ENCODE measurements at regions not wholly inside any gene's neighbourhood (a gene's known extent, or its start where the extent isn't known, plus 50 kb on each side); places are given as distances from the start of the nearest gene placed in this dataset.
"Not testable (repeated sequence)": the region's sequence is repeated elsewhere in the genome, so short reads cannot be mapped to it uniquely, and the experiment has no call there.

GRCh38 chr13:62129000-62129551 is 713.4 kb upstream of the PCDH20 start:
- DNase-seq: no peak
- no peak for ATAC-seq (ENCODE audit: poor library complexity)
- intact Hi-C loops (cut with DNase I): no loop called here

- ATAC-seq (ENCODE audit: poor library complexity) (no peak), DNase-seq (no peak)
- intact Hi-C loops (cut with DNase I): no loop called here
These were observed 710.8 kb upstream of the PCDH20 start for GRCh38 chr13:62126400-62126799.

DNA sequence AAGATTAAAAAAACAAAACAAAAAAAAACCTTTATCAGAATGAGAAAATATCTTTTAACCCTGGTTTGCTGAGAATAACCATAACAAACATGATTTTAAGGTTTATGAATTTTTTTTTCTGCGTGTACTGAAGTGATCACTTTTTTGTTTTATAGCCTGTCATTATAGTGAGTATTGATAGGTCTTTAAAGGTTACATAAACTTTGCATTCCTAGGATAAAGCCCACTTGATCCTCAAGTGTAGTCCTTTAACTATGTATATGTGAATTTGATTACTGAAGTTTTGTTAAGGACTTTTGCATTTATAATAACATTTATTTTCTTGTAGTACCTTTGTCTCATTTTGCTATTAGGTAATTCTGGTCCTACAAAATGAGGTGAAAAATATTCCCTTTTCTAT is 709.8 kb upstream of the PCDH20 start:
- ATAC-seq (ENCODE audit: poor library complexity): no peak
- intact Hi-C loops (cut with DNase I): no loop called here

GRCh38 chr13:62123409-62123808 is 707.8 kb upstream of the PCDH20 start:
- intact Hi-C loops (cut with DNase I): no loop called here
- no peak for ATAC-seq (ENCODE audit: poor library complexity)

More for the DNA sequence above, 709.8 kb upstream of the PCDH20 start:
- DNase-seq: no peak

GRCh38 chr13:62122434-62122833 is 706.8 kb upstream of the PCDH20 start:
- intact Hi-C loops (cut with DNase I): no loop called here
- ATAC-seq (ENCODE audit: poor library complexity) (no peak), DNase-seq (no peak)

More at GRCh38 chr13:62123409-62123808, 707.8 kb upstream of the PCDH20 start:
- DNase-seq: no peak

- intact Hi-C loops (cut with DNase I): no loop called here
- DNase-seq (no peak), ATAC-seq (ENCODE audit: poor library complexity) (no peak)
These were observed 704.4 kb upstream of the PCDH20 start for GRCh38 chr13:62119739-62120700.

DNA sequence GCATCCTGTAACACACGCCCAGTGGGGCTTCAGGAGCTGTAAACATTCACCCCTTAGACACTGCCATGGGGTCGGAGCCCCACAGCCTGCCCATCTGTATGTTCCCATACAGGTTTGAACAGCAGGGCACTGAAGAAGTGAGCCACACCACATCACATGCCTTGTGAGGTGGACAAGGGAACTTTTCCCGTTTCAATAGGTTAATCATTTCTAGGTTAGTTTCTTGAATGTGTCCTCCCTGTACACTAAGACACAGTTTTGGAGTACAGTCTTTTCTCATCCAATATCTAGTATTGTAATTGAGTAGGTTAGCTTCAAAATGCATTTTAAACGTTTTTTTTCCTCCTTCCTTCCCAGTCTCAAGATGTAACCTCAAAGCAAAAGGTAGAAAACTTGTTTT is 700.2 kb upstream of the PCDH20 start:
- ATAC-seq (ENCODE audit: poor library complexity) (no peak), DNase-seq (no peak)
- intact Hi-C loops (cut with DNase I): no loop called here

DNA sequence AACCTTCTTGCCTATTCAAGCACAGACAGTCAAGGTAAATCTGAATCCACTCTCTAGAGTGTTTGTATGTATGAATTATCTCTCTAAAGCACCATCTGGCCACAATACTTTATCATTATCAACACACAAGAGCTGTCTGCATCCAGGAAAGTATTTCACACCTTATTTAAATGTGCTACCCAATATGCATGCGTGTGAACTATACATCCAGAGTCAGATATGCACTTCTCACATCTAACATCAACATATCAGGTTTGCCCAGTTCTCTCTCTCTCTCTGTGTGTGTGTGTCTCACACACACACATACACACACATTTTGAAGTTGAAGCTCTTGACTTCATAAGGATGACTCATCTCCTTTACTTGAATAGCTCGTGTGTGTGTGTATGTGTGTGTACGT is 697.5 kb upstream of the PCDH20 start:
- intact Hi-C loops (cut with DNase I): no loop called here
- ATAC-seq (ENCODE audit: poor library complexity) (no peak), DNase-seq (no peak)

DNA sequence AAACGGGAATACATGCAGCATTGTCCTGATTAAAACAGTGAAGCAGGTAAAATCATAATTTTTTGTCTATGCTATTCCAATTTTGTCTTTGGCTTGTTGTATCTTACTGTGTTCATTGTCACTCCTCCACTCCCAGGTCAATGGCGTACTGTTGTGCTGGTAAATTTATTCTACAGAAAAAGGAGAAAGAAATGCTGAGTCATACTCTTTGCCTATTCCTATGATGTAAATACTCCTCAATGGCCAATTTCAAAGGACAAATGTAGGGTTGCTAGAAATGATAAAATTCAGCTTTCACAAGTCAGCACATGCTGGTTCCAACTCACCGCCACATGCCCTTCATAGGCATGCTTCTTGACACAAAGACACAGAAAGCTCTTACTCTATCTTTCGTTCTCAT is 694.4 kb upstream of the PCDH20 start:
- intact Hi-C loops (cut with DNase I): no loop called here
- ATAC-seq (ENCODE audit: poor library complexity) (no peak), DNase-seq (no peak)

- ATAC-seq (ENCODE audit: poor library complexity); intact Hi-C loops (cut with DNase I); DNase-seq: not testable (repeated sequence)
These were observed 688.5 kb upstream of the PCDH20 start for GRCh38 chr13:62104136-62104535.

DNA sequence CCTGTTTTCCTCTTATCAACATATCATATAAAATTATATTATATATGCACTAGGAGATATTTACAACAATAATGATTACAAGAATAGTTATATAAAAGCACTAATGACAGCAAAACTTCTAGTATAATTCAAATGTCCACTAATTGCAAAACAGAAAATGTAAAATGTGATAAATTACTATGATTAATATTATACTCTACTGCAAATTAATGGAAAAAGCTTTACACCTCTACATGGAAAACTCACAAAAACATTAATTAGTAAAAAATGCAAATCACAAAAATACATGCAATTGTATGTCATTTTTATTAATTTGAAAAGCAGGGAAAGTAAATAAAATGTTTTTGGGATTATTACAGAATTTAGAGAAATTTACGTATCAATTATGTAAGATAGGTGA is 681.0 kb upstream of the PCDH20 start:
- ATAC-seq (ENCODE audit: poor library complexity): no peak
- DNase-seq: no peak
- intact Hi-C loops (cut with DNase I): no loop called here

DNA sequence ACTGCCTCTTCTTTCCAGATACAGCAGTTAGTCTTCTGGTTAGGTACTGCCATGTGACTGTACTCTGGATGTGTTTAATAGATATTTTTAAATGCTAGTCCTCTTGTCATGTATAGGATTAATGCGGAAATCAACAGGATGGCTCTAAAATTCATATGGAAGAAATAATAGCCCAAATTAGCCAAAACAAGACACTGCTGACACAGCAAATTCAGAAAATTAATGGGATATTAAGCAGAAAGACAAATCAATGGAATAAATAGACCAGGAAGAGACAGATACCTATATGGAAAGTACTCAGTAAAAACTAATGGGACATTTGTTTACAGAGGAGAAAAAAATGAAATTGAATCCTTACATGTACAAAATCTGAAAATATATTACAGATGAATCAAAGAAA is 679.3 kb upstream of the PCDH20 start:
- DNase-seq (no peak), ATAC-seq (ENCODE audit: poor library complexity) (no peak)
- intact Hi-C loops (cut with DNase I): no loop called here

- no peak for DNase-seq
- intact Hi-C loops (cut with DNase I): no loop called here
- ATAC-seq (ENCODE audit: poor library complexity): no peak
These were observed 678.5 kb upstream of the PCDH20 start for GRCh38 chr13:62093984-62094780.

DNA sequence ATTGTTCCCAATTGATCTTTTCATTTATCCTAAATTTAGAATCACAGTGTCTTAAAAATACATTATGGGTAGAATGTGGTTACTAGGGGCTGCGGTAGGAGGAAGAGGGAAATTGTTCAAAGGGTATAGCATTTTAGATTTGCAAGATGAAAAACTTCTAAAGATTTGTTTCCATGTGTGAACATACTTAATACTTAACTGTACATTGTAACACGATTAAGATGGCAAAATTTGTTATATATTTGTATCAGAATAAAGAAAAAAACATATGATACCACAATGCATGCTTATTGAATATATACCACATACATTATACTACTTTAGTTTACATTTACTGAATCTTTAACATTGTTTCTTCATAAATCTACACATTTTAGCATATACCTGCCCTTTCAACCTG is 677.3 kb upstream of the PCDH20 start:
- no peak for ATAC-seq (ENCODE audit: poor library complexity)
- DNase-seq: no peak
- intact Hi-C loops (cut with DNase I): no loop called here

DNA sequence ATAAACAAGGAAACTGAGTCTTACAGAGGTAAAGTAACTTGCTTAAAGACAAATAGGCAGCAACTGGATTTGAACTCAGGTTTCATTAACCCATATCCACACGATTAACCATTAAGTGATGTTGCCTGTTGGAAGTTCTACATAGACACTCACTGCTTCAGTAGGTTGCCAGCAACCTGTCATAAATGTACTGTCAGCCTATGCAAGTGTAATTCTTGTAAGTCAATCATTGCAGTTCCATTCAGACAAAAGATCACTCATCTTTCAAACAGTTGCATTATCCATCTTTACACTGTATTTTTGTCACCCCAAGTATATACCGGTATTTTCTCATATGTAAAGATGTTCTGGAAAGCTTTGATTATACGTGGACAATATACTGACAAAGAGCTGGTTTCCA is 676.9 kb upstream of the PCDH20 start:
- intact Hi-C loops (cut with DNase I): no loop called here
- no peak for DNase-seq

DNA sequence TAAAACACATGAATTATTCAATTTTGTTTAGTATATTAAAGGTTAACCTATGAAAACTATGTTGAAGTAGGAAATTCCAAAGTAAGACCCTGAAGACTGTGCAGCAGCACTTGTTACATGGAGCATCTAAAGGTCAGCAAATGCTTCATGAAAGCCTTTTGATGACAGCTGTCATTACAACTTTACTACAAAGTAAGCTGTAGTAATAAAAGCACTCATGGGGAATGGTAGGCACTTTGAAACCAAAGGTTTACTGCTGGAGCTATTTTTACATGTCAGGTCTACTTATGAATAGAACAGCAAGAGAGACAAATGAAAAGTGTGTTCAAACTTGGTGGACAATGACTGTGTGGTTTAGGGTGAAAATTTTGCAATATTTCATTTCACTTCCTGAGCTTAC is 672.5 kb upstream of the PCDH20 start:
- no peak for DNase-seq
- no peak for ATAC-seq (ENCODE audit: poor library complexity)
- intact Hi-C loops (cut with DNase I): no loop called here

More for the DNA sequence above, 676.9 kb upstream of the PCDH20 start:
- ATAC-seq (ENCODE audit: poor library complexity): no peak

DNA sequence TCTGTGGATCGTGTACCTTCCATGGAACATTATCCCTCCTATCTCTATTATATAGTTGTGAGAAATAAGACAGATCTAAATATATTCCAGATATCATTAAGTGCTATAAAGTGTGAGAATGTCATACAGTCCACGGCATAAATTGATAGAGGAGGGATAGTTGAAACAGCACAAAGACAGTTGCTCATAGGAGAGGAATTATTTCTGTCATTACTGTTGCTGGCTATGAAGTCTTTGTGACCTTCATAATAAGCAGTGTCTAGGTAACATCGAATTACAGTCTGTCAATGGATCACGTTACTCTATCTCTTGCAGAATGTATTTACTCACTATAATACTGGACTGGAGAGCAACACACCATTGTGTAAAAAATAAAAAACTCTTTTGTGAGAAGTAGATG is 671.5 kb upstream of the PCDH20 start:
- DNase-seq (no peak), ATAC-seq (ENCODE audit: poor library complexity) (no peak)
- intact Hi-C loops (cut with DNase I): no loop called here

DNA sequence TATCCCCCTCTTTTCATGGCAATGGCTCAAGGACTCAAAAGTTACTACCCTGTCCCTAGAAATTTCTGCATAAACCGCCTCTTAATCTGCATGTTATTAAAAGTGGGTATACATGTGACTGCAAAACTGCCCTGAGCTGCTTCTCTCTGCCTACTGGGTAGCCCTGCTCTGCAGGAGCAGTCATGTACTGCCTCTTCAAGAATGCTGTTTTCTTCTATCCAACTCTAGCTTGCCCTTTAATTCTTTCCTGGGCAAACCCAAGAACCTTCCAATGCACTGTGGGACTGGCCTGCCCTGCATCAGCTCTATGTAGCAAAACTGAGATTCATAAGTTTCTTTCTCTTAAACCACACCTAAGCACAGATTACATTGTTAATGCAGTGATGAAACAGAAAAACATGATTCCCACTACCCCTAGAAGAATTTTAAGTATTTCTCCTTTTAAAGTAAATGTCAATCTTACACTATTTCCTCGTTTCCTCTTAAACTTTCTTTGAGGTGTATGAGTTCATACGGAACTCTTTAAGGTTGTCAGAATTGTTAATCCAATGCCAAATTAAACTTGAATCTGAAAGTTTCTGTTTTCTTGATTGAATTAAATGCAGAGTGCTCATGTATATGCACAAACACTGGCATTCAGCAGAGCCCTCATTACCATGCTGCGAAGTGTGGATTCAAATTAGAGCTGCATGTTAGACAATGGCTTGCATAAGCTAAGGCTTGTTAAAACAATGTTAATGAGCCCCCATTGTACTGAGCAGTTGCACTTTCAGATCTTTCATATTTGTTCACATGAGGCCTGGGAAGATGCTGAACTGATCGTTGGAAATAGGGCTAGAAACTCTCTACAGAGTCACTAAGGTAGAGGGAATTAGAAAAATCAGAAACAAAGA is 669.9 kb upstream of the PCDH20 start:
- ATAC-seq (ENCODE audit: poor library complexity): no peak
- no peak for DNase-seq
- intact Hi-C loops (cut with DNase I): no loop called here

DNA sequence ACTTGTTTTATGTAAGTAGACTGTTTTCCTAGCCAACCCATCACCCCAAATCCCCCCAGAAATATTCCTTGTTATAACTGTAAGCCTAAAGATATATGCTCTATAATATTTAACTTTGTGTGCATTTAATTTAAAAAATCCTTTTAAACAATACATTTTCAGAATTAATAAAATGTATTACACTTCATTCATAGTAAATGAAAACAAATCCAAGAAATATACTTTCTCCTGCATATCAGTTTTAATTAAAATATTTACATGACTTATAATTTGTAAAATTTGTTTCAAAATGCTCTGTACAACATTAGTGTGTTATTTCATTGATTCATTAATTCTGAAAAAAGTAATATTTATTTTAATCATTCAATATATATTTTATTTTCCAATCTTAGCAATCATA is 669.1 kb upstream of the PCDH20 start:
- no peak for ATAC-seq (ENCODE audit: poor library complexity)
- no peak for DNase-seq
- intact Hi-C loops (cut with DNase I): no loop called here
